ENCODE measurements at regions not wholly inside any gene's neighbourhood (a gene's known extent, or its start where the extent isn't known, plus 50 kb on each side); places are given as distances from the start of the nearest gene placed in this dataset.

GRCh38 chr6:40930555-40930954, 108.5 kb downstream of the UNC5CL start:
- CTCF ChIA-PET = no interaction called here
- DNase-seq = no peak
- Mint-ChIP-seq H3K27ac (no peak overlapping the region), H3K27me3 (peaks cover 28% of the 10 kb centered on the region), H3K4me3 (no peak overlapping the region), H3K9me3 (ENCODE audit: low read depth) (no peaks in the 10 kb centered on the region), H3K4me1 (no peaks in the 10 kb centered on the region), H3K36me3 (no peaks in the 10 kb centered on the region)
- no peak for ATAC-seq

GRCh38 chr6:40930045-40930444, 109.0 kb downstream of the UNC5CL start:
- CTCF ChIA-PET = no interaction called here
- Mint-ChIP-seq H3K4me3 (no peak overlapping the region), H3K36me3 (no peaks in the 10 kb centered on the region), H3K9me3 (ENCODE audit: low read depth) (no peaks in the 10 kb centered on the region), H3K4me1 (no peaks in the 10 kb centered on the region), H3K27me3 (peaks cover 30% of the 10 kb centered on the region), H3K27ac (no peak overlapping the region)
- no peak for DNase-seq
- ATAC-seq = no peak

- Mint-ChIP-seq H3K9me3 (ENCODE audit: low read depth) (no peaks in the 10 kb centered on the region), H3K27me3 (peaks cover 27% of the 10 kb centered on the region), H3K36me3 (no peaks in the 10 kb centered on the region), H3K4me3 (no peak overlapping the region), H3K4me1 (no peaks in the 10 kb centered on the region), H3K27ac (no peak overlapping the region)
- DNase-seq = no peak
- CTCF ChIA-PET = no interaction called here
- no peak for ATAC-seq
These were observed 109.8 kb downstream of the UNC5CL start for GRCh38 chr6:40929176-40929575.

- Mint-ChIP-seq H3K27me3 (peaks cover 25% of the 10 kb centered on the region), H3K4me3 (no peak overlapping the region), H3K36me3 (no peaks in the 10 kb centered on the region), H3K27ac (no peak overlapping the region), H3K9me3 (ENCODE audit: low read depth) (no peaks in the 10 kb centered on the region), H3K4me1 (no peaks in the 10 kb centered on the region)
- CTCF ChIA-PET = no interaction called here
- DNase-seq = no peak
- no peak for ATAC-seq
These were observed 110.3 kb downstream of the UNC5CL start for GRCh38 chr6:40928763-40929162.

- no peak for DNase-seq
- ATAC-seq = no peak
- CTCF ChIA-PET = no interaction called here
- Mint-ChIP-seq H3K36me3 (no peaks in the 10 kb centered on the region), H3K27me3 (peaks cover 21% of the 10 kb centered on the region), H3K9me3 (ENCODE audit: low read depth) (no peaks in the 10 kb centered on the region), H3K4me3 (no peak overlapping the region), H3K27ac (no peak overlapping the region), H3K4me1 (no peaks in the 10 kb centered on the region)
These were observed 110.7 kb downstream of the UNC5CL start for GRCh38 chr6:40928307-40928706.

- H3K27ac Mint-ChIP-seq = no peak overlapping the region
- no peaks in the 10 kb centered on the region for H3K4me1 Mint-ChIP-seq
- H3K4me3 Mint-ChIP-seq = no peak overlapping the region
- DNase-seq = no peak
- no peak for ATAC-seq
- peaks cover 24% of the 10 kb centered on the region for H3K27me3 Mint-ChIP-seq
- no peaks in the 10 kb centered on the region for H3K9me3 Mint-ChIP-seq (ENCODE audit: low read depth)
- CTCF ChIA-PET = no interaction called here
- H3K36me3 Mint-ChIP-seq = no peaks in the 10 kb centered on the region
These were observed 113.7 kb downstream of the UNC5CL start for GRCh38 chr6:40925341-40925740.

- CTCF ChIA-PET = no interaction called here
- Mint-ChIP-seq H3K4me1 (no peaks in the 10 kb centered on the region), H3K4me3 (no peak overlapping the region), H3K27me3 (peaks cover 24% of the 10 kb centered on the region), H3K27ac (no peak overlapping the region), H3K36me3 (no peaks in the 10 kb centered on the region), H3K9me3 (ENCODE audit: low read depth) (no peaks in the 10 kb centered on the region)
- DNase-seq = no peak
- ATAC-seq = no peak
These were observed 114.2 kb downstream of the UNC5CL start for GRCh38 chr6:40924839-40925238.

- DNase-seq (no peak), ATAC-seq (no peak)
- CTCF ChIA-PET = no interaction called here
- no peaks in the 10 kb centered on the region for H3K36me3 Mint-ChIP-seq
- H3K27ac Mint-ChIP-seq = no peak overlapping the region
- H3K27me3 Mint-ChIP-seq = peaks cover 24% of the 10 kb centered on the region
- no peak overlapping the region for H3K4me3 Mint-ChIP-seq
- no peaks in the 10 kb centered on the region for H3K9me3 Mint-ChIP-seq (ENCODE audit: low read depth)
- no peaks in the 10 kb centered on the region for H3K4me1 Mint-ChIP-seq
These were observed 115.1 kb downstream of the UNC5CL start for GRCh38 chr6:40923880-40924279.

GRCh38 chr6:40923326-40923725, 115.7 kb downstream of the UNC5CL start:
- H3K27ac Mint-ChIP-seq = no peak overlapping the region
- CTCF ChIA-PET = interaction anchor here (0.6 kb wide), 1 partner anchor 269 kb away, joined by 3 read pairs; no protein-coding TSS in a partner anchor
- DNase-seq (no peak), ATAC-seq (no peak)
- H3K9me3 Mint-ChIP-seq (ENCODE audit: low read depth) = no peaks in the 10 kb centered on the region
- H3K27me3 Mint-ChIP-seq = peaks cover 24% of the 10 kb centered on the region
- no peaks in the 10 kb centered on the region for H3K36me3 Mint-ChIP-seq
- no peaks in the 10 kb centered on the region for H3K4me1 Mint-ChIP-seq
- no peak overlapping the region for H3K4me3 Mint-ChIP-seq

GRCh38 chr6:40922281-40922680, 116.7 kb downstream of the UNC5CL start:
- H3K36me3 Mint-ChIP-seq = no peaks in the 10 kb centered on the region
- no peak overlapping the region for H3K27ac Mint-ChIP-seq
- H3K9me3 Mint-ChIP-seq (ENCODE audit: low read depth) = no peaks in the 10 kb centered on the region
- peaks cover 25% of the 10 kb centered on the region for H3K27me3 Mint-ChIP-seq
- H3K4me3 Mint-ChIP-seq = no peak overlapping the region
- DNase-seq (no peak), ATAC-seq (no peak)
- CTCF ChIA-PET = no interaction called here
- H3K4me1 Mint-ChIP-seq = no peaks in the 10 kb centered on the region

- no peak overlapping the region for H3K27ac Mint-ChIP-seq
- ATAC-seq (no peak), DNase-seq (no peak)
- H3K27me3 Mint-ChIP-seq = peaks cover 29% of the 10 kb centered on the region
- H3K9me3 Mint-ChIP-seq (ENCODE audit: low read depth) = no peaks in the 10 kb centered on the region
- no peaks in the 10 kb centered on the region for H3K4me1 Mint-ChIP-seq
- CTCF ChIA-PET = no interaction called here
- no peak overlapping the region for H3K4me3 Mint-ChIP-seq
- no peaks in the 10 kb centered on the region for H3K36me3 Mint-ChIP-seq
These were observed 120.9 kb downstream of the UNC5CL start for GRCh38 chr6:40918040-40918651.

GRCh38 chr6:40917603-40918002, 121.4 kb downstream of the UNC5CL start:
- DNase-seq = no peak
- Mint-ChIP-seq H3K9me3 (ENCODE audit: low read depth) (no peaks in the 10 kb centered on the region), H3K27me3 (peaks cover 25% of the 10 kb centered on the region), H3K4me1 (no peaks in the 10 kb centered on the region), H3K36me3 (no peaks in the 10 kb centered on the region), H3K4me3 (no peak overlapping the region), H3K27ac (no peak overlapping the region)
- no peak for ATAC-seq
- CTCF ChIA-PET = no interaction called here

- Mint-ChIP-seq H3K27me3 (peaks cover 25% of the 10 kb centered on the region), H3K4me3 (no peak overlapping the region), H3K9me3 (ENCODE audit: low read depth) (no peaks in the 10 kb centered on the region), H3K4me1 (peaks cover 5% of the 10 kb centered on the region), H3K36me3 (no peaks in the 10 kb centered on the region), H3K27ac (no peak overlapping the region)
- DNase-seq (no peak), ATAC-seq (no peak)
- CTCF ChIA-PET = no interaction called here
These were observed 122.2 kb downstream of the UNC5CL start for GRCh38 chr6:40916845-40917244.

- Mint-ChIP-seq H3K9me3 (ENCODE audit: low read depth) (no peaks in the 10 kb centered on the region), H3K4me3 (no peak overlapping the region), H3K36me3 (no peaks in the 10 kb centered on the region), H3K27ac (no peak overlapping the region), H3K27me3 (peaks cover 30% of the 10 kb centered on the region), H3K4me1 (peaks cover 11% of the 10 kb centered on the region)
- ATAC-seq (no peak), DNase-seq (no peak)
- CTCF ChIA-PET = no interaction called here
These were observed 123.9 kb downstream of the UNC5CL start for GRCh38 chr6:40915165-40915564.

GRCh38 chr6:40914005-40914404, 125.0 kb downstream of the UNC5CL start:
- no peaks in the 10 kb centered on the region for H3K9me3 Mint-ChIP-seq (ENCODE audit: low read depth)
- no peak for DNase-seq

More at GRCh38 chr6:40914005-40914404, 125.0 kb downstream of the UNC5CL start:
- no peak overlapping the region for H3K27ac Mint-ChIP-seq
- H3K4me1 Mint-ChIP-seq = peaks cover 11% of the 10 kb centered on the region
- H3K4me3 Mint-ChIP-seq = no peak overlapping the region
- no peak for ATAC-seq
- H3K27me3 Mint-ChIP-seq = peaks cover 31% of the 10 kb centered on the region
- CTCF ChIA-PET = no interaction called here
- H3K36me3 Mint-ChIP-seq = no peaks in the 10 kb centered on the region

Data from activated CD8-positive, alpha-beta memory T cell treated with anti-CD3 and anti-CD28 coated beads, Interleukin-2, amount 10 ng/mL, durations not matched to agents 7 days and 5 days (primary cell).